DOHH2 (cell line): ENCODE measurements at regions not wholly inside any gene's neighbourhood (a gene's known extent, or its start where the extent isn't known, plus 50 kb on each side); places are given as distances from the start of the nearest gene placed in this dataset.

Experiments used
- EZH2phosphoT487 ChIP-seq: fragments of 200-600 bp; sonication (generic); IDR thresholded peaks from 2 replicates; pipeline ENCODE4 v1.6.1; 2017; ENCODE audit warnings: borderline replicate concordance, mild to moderate bottlenecking, antibody characterized with exemption, low read length, moderate library complexity, mixed read lengths
- TF ChIP-seq, protein P1 (sequence below): fragments of 200-600 bp; sonication (generic); IDR thresholded peaks from one replicate; pipeline ENCODE4 v1.5.1; 2014; ENCODE audit warnings: antibody characterized with exemption, mild to moderate bottlenecking, low read depth, low read length; ENCODE audit not compliant: poor library complexity, severe bottlenecking

DNA sequence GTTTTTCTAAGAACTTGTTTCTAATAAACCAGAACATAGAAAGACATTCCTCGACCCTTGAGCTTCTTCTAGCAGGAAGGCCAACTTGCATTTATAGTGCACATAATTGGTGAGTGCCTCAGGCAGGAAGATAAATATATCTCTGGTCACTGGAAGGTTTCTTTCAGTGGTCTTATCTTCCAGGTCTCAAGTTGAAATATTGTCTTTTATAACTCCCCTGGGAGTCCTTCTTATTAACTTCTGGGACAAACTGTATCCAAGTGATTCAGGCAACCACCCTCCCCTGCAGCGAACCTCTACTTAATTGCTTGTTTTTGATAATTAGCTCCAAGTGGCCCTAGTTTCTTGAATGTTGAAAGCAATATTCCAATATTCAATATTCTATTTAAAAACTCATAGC lies 346.8 kb upstream of the GOLIM4 start:
- TF ChIP-seq, protein P1, sequence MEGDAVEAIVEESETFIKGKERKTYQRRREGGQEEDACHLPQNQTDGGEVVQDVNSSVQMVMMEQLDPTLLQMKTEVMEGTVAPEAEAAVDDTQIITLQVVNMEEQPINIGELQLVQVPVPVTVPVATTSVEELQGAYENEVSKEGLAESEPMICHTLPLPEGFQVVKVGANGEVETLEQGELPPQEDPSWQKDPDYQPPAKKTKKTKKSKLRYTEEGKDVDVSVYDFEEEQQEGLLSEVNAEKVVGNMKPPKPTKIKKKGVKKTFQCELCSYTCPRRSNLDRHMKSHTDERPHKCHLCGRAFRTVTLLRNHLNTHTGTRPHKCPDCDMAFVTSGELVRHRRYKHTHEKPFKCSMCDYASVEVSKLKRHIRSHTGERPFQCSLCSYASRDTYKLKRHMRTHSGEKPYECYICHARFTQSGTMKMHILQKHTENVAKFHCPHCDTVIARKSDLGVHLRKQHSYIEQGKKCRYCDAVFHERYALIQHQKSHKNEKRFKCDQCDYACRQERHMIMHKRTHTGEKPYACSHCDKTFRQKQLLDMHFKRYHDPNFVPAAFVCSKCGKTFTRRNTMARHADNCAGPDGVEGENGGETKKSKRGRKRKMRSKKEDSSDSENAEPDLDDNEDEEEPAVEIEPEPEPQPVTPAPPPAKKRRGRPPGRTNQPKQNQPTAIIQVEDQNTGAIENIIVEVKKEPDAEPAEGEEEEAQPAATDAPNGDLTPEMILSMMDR: no peak
- no peak for TF ChIP-seq EZH2phosphoT487
